Fibroblast of mammary gland (primary cell): ENCODE measurements at regions not wholly inside any gene's neighbourhood (a gene's known extent, or its start where the extent isn't known, plus 50 kb on each side); places are given as distances from the start of the nearest gene placed in this dataset.

Source experiments
- DNase-seq: peaks from one replicate; pipeline ENCODE4 v3.0.0-alpha.2; 2010; ENCODE audit warnings: low read depth
- H3K4me3 ChIP-seq: 2 replicates; pipeline ENCODE4 v1.5.1; 2011; ENCODE audit warnings: low read depth, mild to moderate bottlenecking, low read length, moderate library complexity; ENCODE audit not compliant: control insufficient read depth
- CTCF ChIP-seq: conservative IDR thresholded peaks from 2 replicates; pipeline ENCODE4 v1.5.1; 2011; ENCODE audit warnings: low read depth, low read length, inconsistent platforms; ENCODE audit not compliant: control insufficient read depth, insufficient read depth

GRCh38 chr5:29744618-29745017 is 1448.9 kb upstream of the CDH6 start:
- H3K4me3 ChIP-seq, result no peak overlapping the region
- no peak for DNase-seq
- no peak for TF ChIP-seq CTCF

DNA sequence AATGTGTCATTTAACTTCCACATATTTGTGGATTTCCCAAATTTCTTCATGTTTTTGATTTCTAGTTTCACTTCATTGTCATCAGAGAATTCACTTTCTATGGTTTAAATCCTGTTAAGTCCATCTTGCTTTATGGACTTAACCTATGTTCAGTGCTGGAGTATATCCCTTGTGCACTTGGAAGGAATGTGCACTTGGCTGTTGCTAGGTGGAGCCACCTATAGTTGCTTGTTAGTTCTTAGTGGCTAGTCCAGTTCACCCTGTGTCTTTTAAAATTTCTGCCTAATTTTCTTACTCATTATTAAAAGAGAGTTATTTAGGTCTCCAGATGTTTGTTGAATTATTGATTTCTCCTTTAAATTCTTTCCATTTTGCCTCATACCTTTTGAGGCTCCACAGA is 1472.5 kb upstream of the CDH6 start:
- DNase-seq, result no peak
- no peak overlapping the region for H3K4me3 ChIP-seq
- no peak for TF ChIP-seq CTCF

DNA sequence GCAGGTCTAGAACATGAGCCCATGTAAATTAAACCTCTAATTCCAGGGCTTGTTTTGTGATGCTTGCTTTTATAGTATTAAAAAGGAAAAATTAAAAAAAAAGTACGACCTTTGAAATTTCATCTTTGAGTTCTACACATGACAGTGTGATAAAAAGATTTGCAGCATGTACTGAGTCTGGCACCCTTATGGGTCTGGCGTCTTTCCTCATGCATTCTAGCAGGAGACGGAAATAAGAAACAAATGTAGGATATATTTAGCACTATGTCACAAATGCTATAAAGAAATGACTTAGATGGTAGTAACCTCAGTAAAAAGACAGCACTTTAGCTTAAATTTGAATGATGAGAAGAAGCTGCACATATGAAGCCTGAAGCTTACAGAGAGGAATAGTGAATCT is 1474.3 kb upstream of the CDH6 start:
- DNase-seq, result no peak
- no peak for TF ChIP-seq CTCF
- H3K4me3 ChIP-seq, result no peak overlapping the region

- no peak for DNase-seq
- TF ChIP-seq CTCF, result no peak
- no peak overlapping the region for H3K4me3 ChIP-seq
Measured at GRCh38 chr5:29715167-29715566, 1478.3 kb upstream of the CDH6 start.

GRCh38 chr5:29702875-29703274 is 1490.6 kb upstream of the CDH6 start:
- no peak overlapping the region for H3K4me3 ChIP-seq
- TF ChIP-seq CTCF, result no peak
- DNase-seq, result no peak

GRCh38 chr5:29701600-29701999 is 1491.9 kb upstream of the CDH6 start:
- no peak overlapping the region for H3K4me3 ChIP-seq
- no peak for TF ChIP-seq CTCF

GRCh38 chr5:29697785-29698414 is 1495.6 kb upstream of the CDH6 start:
- TF ChIP-seq CTCF, result no peak
- no peak for DNase-seq
- H3K4me3 ChIP-seq, result no peak overlapping the region

More at GRCh38 chr5:29701600-29701999, 1491.9 kb upstream of the CDH6 start:
- no peak for DNase-seq
